HS-5 (cell line): ENCODE measurements at regions not wholly inside any gene's neighbourhood (a gene's known extent, or its start where the extent isn't known, plus 50 kb on each side); places are given as distances from the start of the nearest gene placed in this dataset.
"Not testable (repeated sequence)": the region's sequence is repeated elsewhere in the genome, so short reads cannot be mapped to it uniquely, and the experiment has no call there.

ENCODE experiments used
- DNase-seq: peaks from one replicate; pipeline ENCODE4 v3.0.0-alpha.2; 2012; ENCODE audit warnings: low read depth

DNA sequence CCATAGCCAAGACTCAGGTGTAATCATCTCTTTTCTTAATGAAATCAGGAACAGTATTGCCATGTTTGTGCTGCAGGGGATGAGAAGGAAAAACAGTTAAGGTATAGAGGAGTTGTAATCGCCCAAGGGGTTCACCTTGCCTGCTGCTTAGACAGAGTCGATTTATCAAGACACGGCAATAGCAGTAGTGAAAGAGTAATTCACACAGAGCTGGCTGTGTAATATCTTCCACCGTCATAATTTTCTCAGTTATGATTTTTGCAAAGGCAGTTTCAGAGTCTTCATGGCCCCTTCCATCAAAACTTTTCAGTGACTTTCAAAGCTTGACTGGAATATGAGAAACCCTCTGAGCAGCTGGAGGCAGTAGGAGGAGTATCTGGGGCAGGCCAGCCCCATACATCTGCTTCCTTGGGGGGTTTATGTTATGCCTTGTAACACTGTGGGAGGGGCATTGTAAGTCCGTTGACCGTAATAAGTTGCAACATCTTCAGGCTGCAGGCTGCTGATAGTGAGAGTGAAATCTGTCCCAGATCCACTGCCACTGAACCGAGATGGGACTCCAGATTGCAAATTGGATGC is 605.4 kb downstream of the RPIA start:
- DNase-seq, result not testable (repeated sequence)

DNA sequence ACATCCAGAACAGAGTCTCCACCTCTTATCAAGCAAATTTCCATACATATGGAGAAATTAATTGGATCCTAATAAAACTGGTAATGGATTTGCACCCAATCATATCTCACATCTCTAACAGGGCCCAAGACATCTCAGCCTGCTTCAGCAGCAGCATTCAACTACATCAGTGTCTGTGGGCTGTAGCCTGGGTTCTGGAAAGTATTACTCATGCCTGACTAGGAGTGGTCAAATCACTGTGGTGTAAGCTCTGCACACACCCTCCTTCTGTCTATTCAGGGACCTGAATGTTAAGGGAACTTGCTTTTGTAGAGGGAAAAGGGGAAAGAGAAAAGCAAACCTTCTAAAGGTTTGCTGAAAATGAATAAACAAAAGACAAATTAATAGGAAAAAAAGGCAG is 607.7 kb downstream of the RPIA start:
- DNase-seq, result not testable (repeated sequence)

DNA sequence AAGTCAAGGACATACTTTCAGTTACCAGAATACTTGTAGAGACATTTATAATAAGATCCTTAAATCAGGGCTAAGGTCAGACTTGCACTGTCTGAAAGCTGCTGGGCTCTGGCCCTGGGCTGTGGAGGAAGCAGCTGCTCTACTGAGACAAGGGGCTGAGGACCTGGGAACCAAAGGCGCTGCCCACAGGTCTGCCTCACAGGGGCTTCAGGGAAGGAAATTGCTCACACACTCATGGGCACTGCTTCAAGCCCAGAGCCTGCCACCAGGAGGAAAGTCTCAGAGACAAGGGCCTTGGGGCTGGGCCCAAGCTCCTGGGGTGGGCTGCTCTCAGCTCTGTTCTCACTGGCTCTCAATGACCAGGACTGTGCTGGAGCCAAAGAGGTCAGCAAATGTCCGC is 614.1 kb downstream of the RPIA start:
- DNase-seq, result not testable (repeated sequence)

DNA sequence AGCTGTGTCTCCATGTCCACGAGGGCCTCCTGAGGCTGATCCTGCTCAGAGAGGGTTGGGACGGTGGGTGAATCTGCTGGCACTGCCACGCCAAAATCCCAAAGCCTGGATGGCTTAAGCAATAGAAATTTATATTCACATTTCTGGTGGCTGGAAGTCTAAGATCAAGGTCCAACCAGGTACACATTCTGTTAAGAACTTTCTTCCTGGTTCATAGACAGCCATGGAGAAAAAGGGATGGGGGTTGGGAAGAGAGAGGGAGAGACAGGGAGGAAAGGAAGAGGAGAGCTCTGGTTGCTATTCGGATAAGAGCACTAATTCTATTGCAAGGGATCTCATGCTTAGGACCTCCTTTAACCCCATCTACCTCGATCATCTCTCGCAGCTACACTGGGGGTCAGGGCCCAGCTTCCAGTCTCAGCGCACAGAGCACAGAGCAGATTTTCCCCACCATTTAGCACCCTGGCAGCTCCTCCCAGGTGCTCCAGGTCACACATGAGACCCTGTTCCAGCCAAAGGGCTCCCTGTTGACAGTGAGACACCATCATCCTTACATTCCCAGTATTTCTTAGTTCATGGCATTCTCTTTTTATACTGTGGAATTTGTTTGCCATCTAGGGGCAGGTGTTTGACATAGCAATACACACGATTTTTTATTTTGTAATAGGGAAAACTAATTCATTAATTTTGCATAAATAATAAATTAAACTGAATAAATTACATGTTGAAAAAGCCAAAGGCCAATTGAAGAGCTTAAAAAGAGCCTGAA is 615.6 kb downstream of the RPIA start:
- not testable (repeated sequence) for DNase-seq

DNA sequence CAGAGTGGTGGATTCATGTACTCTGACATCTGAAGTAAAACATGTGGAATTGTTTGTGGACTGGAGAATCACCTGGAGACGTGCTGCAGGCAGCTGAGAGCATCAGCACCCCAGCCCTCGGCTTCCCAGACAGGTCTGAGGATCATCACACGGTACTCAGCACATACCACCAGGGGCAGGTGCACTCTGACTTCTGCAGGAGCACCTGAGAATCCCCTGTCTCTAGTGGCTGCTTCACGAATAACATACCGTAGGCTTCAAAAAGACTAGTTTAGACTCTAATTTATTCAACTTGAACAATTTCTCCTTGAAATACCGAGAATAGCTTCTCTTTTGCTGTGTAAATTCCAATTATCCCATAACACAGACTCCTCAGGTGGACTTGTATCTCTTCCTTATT is 627.5 kb downstream of the RPIA start:
- DNase-seq, result not testable (repeated sequence)

- not testable (repeated sequence) for DNase-seq
These were observed 634.4 kb downstream of the RPIA start for GRCh38 chr2:89325894-89326293.

GRCh38 chr2:89326455-89326854 is 635.0 kb downstream of the RPIA start:
- not testable (repeated sequence) for DNase-seq

- DNase-seq, result not testable (repeated sequence)
These were observed 637.3 kb downstream of the RPIA start for GRCh38 chr2:89328790-89329189.
